A673 (cell line): ENCODE measurements at regions not wholly inside any gene's neighbourhood (a gene's known extent, or its start where the extent isn't known, plus 50 kb on each side); places are given as distances from the start of the nearest gene placed in this dataset.

ENCODE experiments used
- BruUV-seq: library from RNA; stranded (reverse); fragments of 400-500 nt; replicated peaks from 2 replicates; lab custom pipeline; 2021; lab: Mats Ljungman, UMichigan
- CTCF ChIA-PET: fragments of 300-600 bp; sonication (Branson Sonifier 250); formaldehyde crosslinking; loops from one replicate; lab custom pipeline; 2022; ENCODE audit warnings: antibody characterized with exemption; lab: Charles Lee
- POLR2A ChIA-PET: fragments of 300-600 bp; sonication (Branson Sonifier 250); formaldehyde crosslinking; loops from one replicate; lab custom pipeline; 2022; ENCODE audit warnings: antibody characterized with exemption; ENCODE audit not compliant: low non-redundant PET; lab: Charles Lee
- DNase-seq: peaks from one replicate; pipeline ENCODE4 v3.0.0-alpha.2; 2015; ENCODE audit warnings: low spot score
- H3K27ac ChIP-seq: fragments of 200-600 bp; sonication (generic); 2 replicates; pipeline ENCODE4 v1.5.1; 2016; ENCODE audit warnings: mixed run types, low read depth, mild to moderate bottlenecking, mixed read lengths, antibody characterized with exemption, low read length; ENCODE audit not compliant: poor library complexity, severe bottlenecking
- H3K27me3 ChIP-seq: fragments of 200-600 bp; sonication (generic); replicated peaks from 2 replicates; pipeline ENCODE4 v1.6.1; 2017; ENCODE audit warnings: mixed run types, low read depth, mild to moderate bottlenecking, mixed read lengths, antibody characterized with exemption, low read length; ENCODE audit not compliant: insufficient read depth, poor library complexity
- H3K36me3 ChIP-seq: fragments of 200-600 bp; sonication (generic); 2 replicates; pipeline ENCODE4 v1.6.1; 2016; ENCODE audit warnings: mixed run types, mild to moderate bottlenecking, mixed read lengths, antibody characterized with exemption, low read length; ENCODE audit not compliant: insufficient read depth, poor library complexity, severe bottlenecking
- H3K4me1 ChIP-seq: fragments of 200-600 bp; sonication (generic); 2 replicates; pipeline ENCODE4 v1.6.1; 2017; ENCODE audit warnings: mixed run types, mild to moderate bottlenecking, mixed read lengths, antibody characterized with exemption, low read length; ENCODE audit not compliant: insufficient read depth, poor library complexity, severe bottlenecking
- H3K4me3 ChIP-seq: fragments of 200-600 bp; sonication (generic); 2 replicates; pipeline ENCODE4 v1.5.1; 2016; ENCODE audit warnings: low read depth, mixed run types, mild to moderate bottlenecking, mixed read lengths, low read length; ENCODE audit not compliant: poor library complexity, severe bottlenecking
- H3K9me3 ChIP-seq: fragments of 200-600 bp; sonication (generic); 2 replicates; pipeline ENCODE4 v1.6.1; 2016; ENCODE audit warnings: mixed run types, low read depth, mild to moderate bottlenecking, mixed read lengths, antibody characterized with exemption, low read length; ENCODE audit not compliant: poor library complexity, severe bottlenecking
- CTCF ChIP-seq: fragments of 300-800, 200-600 bp; sonication (generic); conservative IDR thresholded peaks from 2 replicates; pipeline ENCODE4 v1.5.1; 2017; ENCODE audit warnings: low read depth, mild to moderate bottlenecking, antibody characterized with exemption, low read length, moderate library complexity, mixed read lengths
- EZH2 ChIP-seq: fragments of 200-600 bp; sonication (generic); IDR thresholded peaks from 2 replicates; pipeline ENCODE4 v1.6.1; 2017; ENCODE audit warnings: borderline replicate concordance, low read depth, mild to moderate bottlenecking, mixed read lengths, antibody characterized with exemption, low read length; ENCODE audit not compliant: poor library complexity, severe bottlenecking
- intact Hi-C: fragments of 100-400 bp; cut with micrococcal nuclease; formaldehyde crosslinking; loops from one replicate; pipeline ENCODE4 v1.10.0; 2022; ENCODE audit not compliant: unreplicated experiment

- Histone ChIP-seq H3K36me3 (no peaks in the 10 kb centered on the region), H3K27me3 (no peaks in the 10 kb centered on the region), H3K9me3 (no peaks in the 10 kb centered on the region), H3K4me1 (no peaks in the 10 kb centered on the region), H3K4me3 (no peak overlapping the region), H3K27ac (no peak overlapping the region)
- intact Hi-C loops = no loop called here
- BruUV-seq = no TSS peak
- CTCF ChIA-PET = no interaction called here
- DNase-seq = no peak
- TF ChIP-seq EZH2 = no peak
- TF ChIP-seq CTCF = no peak
- POLR2A ChIA-PET = no interaction called here
Measured at GRCh38 chr2:40033781-40034180, 254.7 kb upstream of the THUMPD2 start.

- Histone ChIP-seq H3K4me3 (no peak overlapping the region), H3K27ac (no peak overlapping the region), H3K36me3 (no peaks in the 10 kb centered on the region), H3K4me1 (no peaks in the 10 kb centered on the region), H3K9me3 (no peaks in the 10 kb centered on the region), H3K27me3 (peaks cover 5% of the 10 kb centered on the region)
- no peak for TF ChIP-seq CTCF
- TF ChIP-seq EZH2 = no peak
- CTCF ChIA-PET = no interaction called here
- BruUV-seq = no TSS peak
- POLR2A ChIA-PET = no interaction called here
- DNase-seq = no peak
- intact Hi-C loops = no loop called here
Measured at GRCh38 chr2:40032650-40033319, 253.7 kb upstream of the THUMPD2 start.

GRCh38 chr2:40030456-40030975 is 251.5 kb upstream of the THUMPD2 start:
- no peak overlapping the region for H3K4me3 ChIP-seq
- no peaks in the 10 kb centered on the region for H3K4me1 ChIP-seq
- H3K36me3 ChIP-seq = no peaks in the 10 kb centered on the region
- CTCF ChIA-PET = no interaction called here
- POLR2A ChIA-PET = no interaction called here
- peaks cover 5% of the 10 kb centered on the region for H3K27me3 ChIP-seq
- no peak overlapping the region for H3K27ac ChIP-seq
- BruUV-seq = no TSS peak
- intact Hi-C loops = no loop called here
- DNase-seq = no peak
- H3K9me3 ChIP-seq = no peaks in the 10 kb centered on the region
- no peak for TF ChIP-seq CTCF
- TF ChIP-seq EZH2 = no peak
